Right ventricle myocardium inferior (tissue), 1 donor: ENCODE measurements at regions not wholly inside any gene's neighbourhood (a gene's known extent, or its start where the extent isn't known, plus 50 kb on each side); places are given as distances from the start of the nearest gene placed in this dataset.
A peak's percentile ranks its signal among the peaks of the same experiment; 100 is the strongest.
"Not testable (repeated sequence)": the region's sequence is repeated elsewhere in the genome, so short reads cannot be mapped to it uniquely, and the experiment has no call there.

Source experiments
- ATAC-seq: fragments of 200-7000 bp; cut with Tn5 transposase; one replicate; pipeline ENCODE4 v1.9.1; 2020; ENCODE audit warnings: mild to moderate bottlenecking, moderate library complexity
- DNase-seq: peaks from one replicate; pipeline ENCODE4 v3.0.0; 2021; ENCODE audit errors: missing footprints
- intact Hi-C: fragments of 100-400 bp; cut with DNase I; formaldehyde crosslinking; loops from one replicate; pipeline ENCODE4 v1.11.0; 2022
- donor health status: DM: no; HTN: yes; CAD: no; lungs with severe emphysema.

GRCh38 chr3:71956716-71957115 is 171.8 kb upstream of the PROK2 start:
- intact Hi-C loops: loop anchor here (5.0 to 10.0 kb wide), 3 partner anchors 82 to 866 kb away; no protein-coding TSS in a partner anchor
- no peak for DNase-seq
- ATAC-seq: no peak

DNA sequence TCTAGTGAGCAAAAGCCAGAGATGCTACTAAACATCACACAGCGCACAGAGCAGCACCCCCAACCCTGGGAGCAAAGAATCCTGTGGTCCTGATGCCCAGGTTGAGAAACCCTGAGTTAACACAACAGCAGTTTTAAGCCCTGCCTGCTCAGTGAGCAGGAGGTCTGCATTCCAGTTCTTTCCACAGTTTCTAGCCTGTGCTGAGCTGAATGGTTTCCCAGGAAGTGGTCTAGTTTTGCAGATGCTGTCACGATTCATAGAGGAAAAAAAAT is 171.1 kb upstream of the PROK2 start:
- intact Hi-C loops: loop anchor here (5.0 to 10.0 kb wide), 3 partner anchors 81 to 866 kb away; no protein-coding TSS in a partner anchor
- ATAC-seq (no peak), DNase-seq (no peak)

GRCh38 chr3:71955240-71956068 is 170.5 kb upstream of the PROK2 start:
- no peak for DNase-seq
- intact Hi-C loops: loop anchor here (5.0 to 10.0 kb wide), 3 partner anchors 81 to 867 kb away; no protein-coding TSS in a partner anchor
- peak; percentile 58 for ATAC-seq

DNA sequence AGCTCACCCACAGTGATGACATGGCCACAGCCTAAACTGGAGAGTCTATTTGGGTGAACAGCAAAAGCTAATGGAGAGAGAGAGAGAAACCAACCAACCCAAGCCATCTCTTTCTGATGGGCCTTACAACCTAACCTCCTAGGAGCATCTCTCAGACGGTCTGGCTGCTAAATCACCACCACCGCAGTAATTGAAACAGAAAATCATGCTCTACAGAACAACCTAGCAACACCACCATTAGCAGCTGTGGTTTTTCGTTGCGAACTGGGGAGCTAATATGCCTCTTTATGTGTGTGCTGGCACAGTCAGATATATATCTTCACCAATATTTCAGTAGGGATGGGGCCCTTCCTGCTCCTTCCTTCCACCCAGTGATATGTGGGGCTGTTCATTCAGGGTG is 166.9 kb upstream of the PROK2 start:
- ATAC-seq: no peak
- no peak for DNase-seq
- intact Hi-C loops: loop anchor here (10.0 kb wide), 2 partner anchors 77 to 313 kb away; no protein-coding TSS in a partner anchor

DNA sequence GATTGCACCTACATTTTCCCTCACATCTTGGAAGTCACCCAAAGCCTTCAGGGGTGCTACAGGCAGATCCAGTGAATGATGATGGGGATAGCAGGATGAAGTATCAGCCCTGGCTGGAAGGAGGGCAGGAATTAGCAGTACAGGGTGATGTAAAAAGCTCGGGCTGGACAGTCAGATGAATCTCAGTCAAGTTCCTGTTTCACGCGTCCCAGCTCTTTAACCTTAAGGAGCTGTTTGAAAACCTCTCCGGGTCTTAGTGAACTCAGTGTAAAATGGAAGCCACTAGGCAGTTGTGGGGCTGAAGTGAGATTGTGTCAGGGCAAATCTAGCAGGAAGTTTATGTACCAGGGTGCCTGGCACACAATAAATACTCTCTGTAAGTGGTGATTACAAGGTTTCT is 166.4 kb upstream of the PROK2 start:
- no peak for DNase-seq
- no peak for ATAC-seq
- intact Hi-C loops: loop anchor here (10.0 kb wide), 2 partner anchors 77 to 313 kb away; no protein-coding TSS in a partner anchor

- DNase-seq: no peak
- intact Hi-C loops: no loop called here
- no peak for ATAC-seq
These were observed 164.5 kb upstream of the PROK2 start for GRCh38 chr3:71949442-71949841.

GRCh38 chr3:71944482-71945065 is 159.6 kb upstream of the PROK2 start:
- no peak for DNase-seq
- intact Hi-C loops: no loop called here
- ATAC-seq: no peak

DNA sequence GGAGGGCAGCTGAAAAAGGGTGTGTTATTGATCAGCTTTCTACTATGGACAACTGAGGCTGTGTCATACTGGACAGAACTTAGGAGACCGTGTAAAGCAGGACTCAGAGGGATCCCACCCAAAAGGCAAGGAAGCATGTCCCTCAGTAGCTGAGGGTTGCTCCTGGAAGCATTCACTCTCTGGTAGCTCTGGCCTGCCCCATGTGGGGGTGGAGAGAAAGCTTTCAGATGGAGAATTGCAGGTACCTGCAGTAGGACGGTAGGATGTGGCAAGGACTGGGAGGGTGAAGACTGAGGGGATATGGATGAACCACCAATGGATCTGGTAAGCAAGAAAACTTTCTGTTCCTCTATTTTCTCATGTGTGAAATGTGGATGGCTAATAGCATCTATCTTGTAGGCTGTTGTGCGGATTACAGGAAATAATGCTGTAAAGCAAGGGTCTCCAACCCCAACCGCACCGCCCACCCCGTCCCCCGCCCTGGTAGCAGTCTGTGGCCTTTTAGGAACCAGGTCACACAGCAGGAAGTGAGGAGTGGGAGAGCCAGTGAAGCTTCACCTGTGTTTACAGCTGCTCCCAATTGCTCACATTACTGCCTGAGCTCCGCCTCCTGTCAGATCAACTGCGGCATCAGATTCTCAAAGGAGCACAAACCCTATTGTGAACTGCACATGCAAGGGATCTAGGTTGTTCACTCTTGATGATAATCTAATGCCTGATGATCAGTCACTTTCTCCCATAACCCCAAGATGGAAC is 157.7 kb upstream of the PROK2 start:
- no peak for ATAC-seq

DNA sequence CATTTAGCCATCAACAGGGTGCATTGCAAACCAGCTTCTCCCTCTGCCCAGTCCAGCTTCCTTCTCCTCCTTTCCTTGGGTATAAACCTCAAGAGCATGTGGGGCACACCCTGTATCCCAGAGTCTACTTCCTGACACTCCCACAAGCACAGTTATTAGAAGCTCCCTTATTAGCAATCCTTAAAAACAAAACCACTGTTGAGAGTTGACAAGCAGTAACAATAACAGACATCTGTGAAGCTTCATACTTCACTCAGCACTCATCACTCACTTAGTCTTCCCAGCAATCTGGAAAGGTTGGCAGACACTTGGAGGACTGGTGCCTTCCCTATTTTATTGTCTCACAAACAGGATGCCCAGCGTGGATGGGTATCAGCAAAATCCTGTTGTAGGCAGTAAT is 155.5 kb upstream of the PROK2 start:
- ATAC-seq: peak; percentile 54
- intact Hi-C loops: no loop called here
- no peak for DNase-seq

More for the DNA sequence above, 157.7 kb upstream of the PROK2 start:
- intact Hi-C loops: no loop called here
- no peak for DNase-seq

GRCh38 chr3:71938081-71938480 is 153.1 kb upstream of the PROK2 start:
- DNase-seq, intact Hi-C loops, ATAC-seq: not testable (repeated sequence)

GRCh38 chr3:71936681-71937080 is 151.7 kb upstream of the PROK2 start:
- intact Hi-C loops: no loop called here
- ATAC-seq: no peak
- no peak for DNase-seq

- DNase-seq (no peak), ATAC-seq (no peak)
- intact Hi-C loops: no loop called here
These were observed 149.7 kb upstream of the PROK2 start for GRCh38 chr3:71934520-71935270.

DNA sequence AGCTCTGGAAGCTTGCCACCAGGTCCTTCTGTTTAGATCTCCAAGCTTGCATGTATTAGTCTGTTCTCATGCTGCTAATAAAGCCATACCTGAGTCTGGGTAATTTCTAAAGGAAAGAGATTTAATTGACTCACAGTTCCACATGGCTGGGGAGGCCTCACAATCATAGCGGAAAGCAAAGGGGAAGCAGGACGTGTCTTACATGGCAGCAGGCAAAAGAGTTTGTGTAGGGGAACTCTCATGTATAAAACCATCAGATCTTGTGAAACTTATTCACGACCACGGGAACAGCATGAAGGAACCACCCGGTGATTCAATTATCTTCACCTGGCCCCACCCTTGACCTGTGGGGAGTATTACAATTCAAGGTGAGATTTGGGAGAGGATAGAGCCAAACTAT is 147.0 kb upstream of the PROK2 start:
- intact Hi-C loops: no loop called here
- ATAC-seq (no peak), DNase-seq (no peak)

DNA sequence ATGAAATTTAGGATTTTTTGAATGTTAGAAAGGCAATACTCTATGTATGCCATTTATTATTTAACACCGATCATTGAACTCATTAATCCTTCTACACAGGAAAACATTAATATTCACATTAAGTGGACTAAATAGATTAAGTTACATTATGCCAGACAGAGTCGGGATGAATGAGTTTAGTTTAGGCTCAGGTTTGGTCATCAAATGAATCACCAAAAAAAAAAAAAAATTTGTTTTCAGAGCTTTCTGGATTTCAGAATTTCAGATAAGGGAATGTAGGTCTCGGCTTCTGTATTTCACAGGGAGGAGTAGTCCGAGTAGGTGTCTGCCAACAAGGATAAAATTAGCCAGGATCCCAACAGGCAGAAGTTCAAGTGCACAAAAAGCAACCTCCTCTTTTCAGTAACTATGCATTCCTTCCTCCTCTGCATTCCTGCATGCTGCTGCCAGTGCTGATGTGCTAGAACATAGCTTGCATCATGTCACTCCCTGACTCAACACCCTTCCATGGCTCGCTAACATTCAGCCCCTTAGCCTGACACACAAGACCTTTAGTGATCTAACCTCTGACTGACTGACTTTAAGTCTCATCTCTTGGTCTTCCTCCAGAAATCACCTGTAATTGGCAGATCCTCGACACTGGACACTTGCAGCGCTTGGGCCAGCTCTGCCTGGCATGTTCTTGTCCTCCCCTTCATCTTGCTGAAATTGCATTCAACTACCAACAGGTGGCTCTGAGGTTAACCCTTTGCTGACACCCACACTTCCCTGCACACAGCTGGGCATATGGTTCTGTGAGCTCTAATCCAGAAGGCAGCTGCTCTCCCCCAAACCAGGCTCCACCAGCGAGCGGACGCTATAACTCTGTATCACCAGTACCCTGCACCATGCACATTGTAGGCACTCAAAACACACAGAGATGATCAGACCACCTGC is 145.4 kb upstream of the PROK2 start:
- intact Hi-C loops: no loop called here
- DNase-seq (no peak), ATAC-seq (peak; percentile 79)

- ATAC-seq: no peak
- no peak for DNase-seq
- intact Hi-C loops: no loop called here
These were observed 143.3 kb upstream of the PROK2 start for GRCh38 chr3:71928212-71928611.

DNA sequence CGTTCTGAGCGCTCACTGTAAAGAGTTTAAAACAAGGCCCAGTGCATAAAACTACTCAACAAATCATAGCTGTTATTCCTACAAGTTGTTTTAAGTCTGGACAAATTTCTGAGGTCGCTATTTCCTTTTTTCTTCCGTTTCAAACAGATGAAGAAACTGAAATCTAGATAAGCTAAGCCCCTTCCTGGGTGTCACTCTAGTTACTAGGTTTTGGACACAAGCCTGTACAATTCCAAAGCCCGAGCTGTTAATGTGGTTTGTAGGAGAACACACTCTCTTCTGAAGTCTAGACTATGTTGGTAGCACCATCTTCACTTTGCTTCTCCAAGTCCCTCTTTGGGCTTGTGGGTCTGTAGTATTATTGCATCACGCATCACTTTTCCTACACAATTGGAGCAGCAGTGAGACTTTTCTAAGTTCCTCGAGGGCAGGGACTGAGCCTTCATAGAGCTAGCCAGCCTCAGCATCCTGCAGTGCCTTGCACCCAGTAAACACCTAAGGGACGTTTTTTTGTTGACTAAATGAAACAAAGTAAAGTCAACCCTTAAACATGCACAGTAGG is 142.6 kb upstream of the PROK2 start:
- intact Hi-C loops: no loop called here
- no peak for DNase-seq
- no peak for ATAC-seq

- intact Hi-C loops: no loop called here
- DNase-seq: no peak
These were observed 141.7 kb upstream of the PROK2 start for GRCh38 chr3:71926616-71927015.

GRCh38 chr3:71926262-71926600 is 141.3 kb upstream of the PROK2 start:
- no peak for ATAC-seq

More at GRCh38 chr3:71926616-71927015, 141.7 kb upstream of the PROK2 start:
- ATAC-seq: no peak

More at GRCh38 chr3:71926262-71926600, 141.3 kb upstream of the PROK2 start:
- no peak for DNase-seq
- intact Hi-C loops: no loop called here
